Activated CD8-positive, alpha-beta T cell treated with anti-CD3 and anti-CD28 coated beads, Interleukin-2, amount 10 ng/mL, durations not matched to agents 7 days and 5 days (primary cell): ENCODE measurements at regions not wholly inside any gene's neighbourhood (a gene's known extent, or its start where the extent isn't known, plus 50 kb on each side); places are given as distances from the start of the nearest gene placed in this dataset.
"Not testable (repeated sequence)": the region's sequence is repeated elsewhere in the genome, so short reads cannot be mapped to it uniquely, and the experiment has no call there.

ENCODE experiments used
- ATAC-seq: fragments of 150-1000 bp; cut with Tn5 transposase; one replicate; pipeline ENCODE4 v1.10.0; 2021; ENCODE audit warnings: moderate library complexity
- CTCF ChIA-PET: fragments of 350-600 bp; sonication (Branson Sonifier 250); formaldehyde crosslinking; loops from one replicate; lab custom pipeline; 2021; ENCODE audit warnings: antibody characterized with exemption; lab: Charles Lee
- POLR2A ChIA-PET: fragments of 350-600 bp; sonication (Branson Sonifier 250); formaldehyde crosslinking; loops from one replicate; lab custom pipeline; 2021; ENCODE audit warnings: antibody characterized with exemption; lab: Charles Lee
- DNase-seq: peaks from one replicate; pipeline ENCODE4 v3.0.0-alpha.2; 2020
- H3K27ac Mint-ChIP-seq: one replicate; pipeline ENCODE4 v1.8.0; 2021; ENCODE audit warnings: mild to moderate bottlenecking, mixed read lengths
- H3K27me3 Mint-ChIP-seq: one replicate; pipeline ENCODE4 v1.8.0; 2021; ENCODE audit warnings: low read depth, mixed read lengths
- H3K36me3 Mint-ChIP-seq: one replicate; pipeline ENCODE4 v1.8.0; 2021; ENCODE audit warnings: low read depth, mixed read lengths
- H3K4me1 Mint-ChIP-seq: one replicate; pipeline ENCODE4 v1.8.0; 2021; ENCODE audit warnings: low read depth, mixed read lengths
- H3K4me3 Mint-ChIP-seq: one replicate; pipeline ENCODE4 v1.8.0; 2021; ENCODE audit warnings: mild to moderate bottlenecking, mixed read lengths
- H3K9me3 Mint-ChIP-seq: one replicate; pipeline ENCODE4 v1.8.0; 2022; ENCODE audit warnings: mixed read lengths; ENCODE audit not compliant: insufficient read depth

DNA sequence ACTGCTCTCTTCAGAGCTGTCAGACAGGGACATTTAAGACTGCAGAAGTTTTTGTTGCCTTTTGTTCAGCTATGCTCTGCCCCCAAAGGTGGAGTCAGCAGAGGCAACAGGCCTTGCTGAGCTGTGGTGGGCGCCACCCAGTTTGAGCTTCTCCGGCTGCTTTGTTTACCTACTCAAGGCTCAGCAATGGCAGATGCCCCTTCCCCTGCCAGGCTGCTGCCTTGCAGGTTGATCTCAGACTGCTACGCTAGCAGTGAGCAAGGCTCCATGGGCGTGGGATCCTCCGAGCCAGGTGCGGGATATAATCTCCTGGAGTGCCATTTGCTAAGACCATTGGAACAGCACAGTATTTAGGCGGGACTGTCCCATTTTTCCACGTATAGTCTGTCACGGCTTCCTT is 371.4 kb upstream of the AMOT start:
- Mint-ChIP-seq H3K4me3 (no peak overlapping the region), H3K27me3 (no peaks in the 10 kb centered on the region), H3K4me1 (no peaks in the 10 kb centered on the region), H3K36me3 (no peaks in the 10 kb centered on the region), H3K9me3 (no peaks in the 10 kb centered on the region), H3K27ac (no peak overlapping the region)
- ATAC-seq (no peak), DNase-seq (no peak)
- ChIA-PET POLR2A (no interaction called here), CTCF (no interaction called here)

DNA sequence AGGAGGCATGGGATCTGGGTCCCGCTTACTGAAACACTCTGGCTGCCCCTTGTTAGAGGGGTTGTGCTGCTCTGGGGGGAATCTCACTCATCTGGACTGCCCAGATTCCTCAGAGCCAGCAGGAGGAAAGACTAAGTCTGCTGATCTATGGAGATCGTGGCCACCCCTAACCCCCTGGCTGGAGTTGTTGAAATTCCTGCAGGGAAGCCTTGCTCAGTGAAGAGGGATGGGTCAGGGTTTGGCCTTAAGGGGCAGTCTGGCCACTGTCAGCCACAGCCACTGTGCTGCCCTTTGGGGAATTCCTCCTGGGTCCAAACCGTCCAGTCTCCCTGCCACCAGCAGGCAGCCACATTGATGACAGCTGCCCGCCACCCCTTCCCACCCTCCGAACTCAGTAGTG is 362.0 kb upstream of the AMOT start:
- ChIA-PET CTCF (no interaction called here), POLR2A (no interaction called here)
- H3K27me3 Mint-ChIP-seq, result no peaks in the 10 kb centered on the region
- H3K9me3 Mint-ChIP-seq, result no peaks in the 10 kb centered on the region
- ATAC-seq (no peak), DNase-seq (no peak)
- H3K27ac Mint-ChIP-seq, result no peak overlapping the region
- no peak overlapping the region for H3K4me3 Mint-ChIP-seq
- no peaks in the 10 kb centered on the region for H3K4me1 Mint-ChIP-seq
- H3K36me3 Mint-ChIP-seq, result no peaks in the 10 kb centered on the region

DNA sequence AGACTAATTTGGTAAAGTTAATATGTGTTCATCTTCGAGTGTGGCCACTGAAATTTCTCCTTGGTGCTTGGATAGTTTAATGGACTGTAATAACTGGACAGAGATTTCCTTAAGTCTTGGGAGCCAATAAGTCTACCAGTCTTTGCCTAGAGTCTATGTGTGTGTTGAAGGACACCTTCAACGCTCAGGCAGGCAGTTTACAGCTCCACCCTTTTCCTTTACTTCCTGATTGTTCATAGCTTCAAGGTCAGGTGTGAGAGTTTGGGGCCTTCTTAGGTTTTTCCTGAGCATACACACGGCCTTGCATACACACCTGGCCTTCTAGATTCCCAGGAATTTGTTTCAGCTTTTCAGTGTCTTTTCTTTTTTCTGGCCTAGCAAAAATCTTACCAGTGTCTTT is 355.3 kb upstream of the AMOT start:
- CTCF ChIA-PET, result no interaction called here
- Mint-ChIP-seq H3K9me3 (no peaks in the 10 kb centered on the region), H3K4me3 (no peak overlapping the region), H3K4me1 (no peaks in the 10 kb centered on the region), H3K27me3 (no peaks in the 10 kb centered on the region), H3K36me3 (no peaks in the 10 kb centered on the region), H3K27ac (no peak overlapping the region)
- ATAC-seq, result no peak
- POLR2A ChIA-PET, result no interaction called here
- DNase-seq, result no peak

DNA sequence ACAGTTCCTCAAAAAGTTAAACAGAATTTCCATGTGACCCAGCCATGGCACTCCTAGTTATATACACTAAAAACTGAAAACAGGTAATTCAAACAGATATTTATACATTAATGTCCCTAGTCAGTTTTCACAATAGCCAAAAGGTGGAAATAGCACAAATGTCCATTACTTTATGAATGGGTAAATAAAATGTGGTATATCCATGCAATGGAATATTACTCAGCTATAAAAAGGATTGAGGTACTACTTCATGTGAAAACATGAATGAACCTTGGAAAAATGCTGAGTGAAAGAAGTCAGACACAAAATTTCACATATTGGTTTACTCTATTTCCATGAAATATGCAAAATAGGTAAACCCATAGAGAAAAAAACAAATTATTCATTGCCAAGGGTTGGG is 351.8 kb upstream of the AMOT start:
- POLR2A ChIA-PET, result no interaction called here
- CTCF ChIA-PET, result no interaction called here
- Mint-ChIP-seq H3K4me3 (no peak overlapping the region), H3K27ac (no peak overlapping the region), H3K27me3 (no peaks in the 10 kb centered on the region), H3K9me3 (no peaks in the 10 kb centered on the region), H3K36me3 (no peaks in the 10 kb centered on the region), H3K4me1 (no peaks in the 10 kb centered on the region)
- DNase-seq (no peak), ATAC-seq (no peak)

DNA sequence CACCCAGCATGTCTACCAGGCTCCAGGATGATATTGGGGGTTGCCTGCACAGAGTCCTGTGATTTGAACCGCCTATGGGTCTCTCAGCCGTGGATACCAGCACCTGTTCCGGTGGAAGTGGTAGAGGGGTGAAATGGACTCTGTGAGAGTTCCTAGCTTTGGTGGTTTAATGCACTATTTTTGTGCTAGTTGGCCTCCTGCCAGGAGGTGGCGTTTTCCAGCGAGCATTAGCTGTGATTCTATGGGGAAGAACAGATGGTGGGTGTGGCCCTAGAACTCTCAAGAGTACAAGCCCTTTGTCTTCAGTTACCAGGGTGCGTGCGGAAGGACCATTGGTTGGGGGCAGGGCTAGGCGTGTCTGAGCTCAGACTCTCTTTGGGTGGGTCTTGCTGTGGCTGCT is 316.9 kb upstream of the AMOT start:
- POLR2A ChIA-PET, result no interaction called here
- Mint-ChIP-seq H3K4me1 (no peaks in the 10 kb centered on the region), H3K9me3 (no peaks in the 10 kb centered on the region), H3K4me3 (no peak overlapping the region), H3K27ac (no peak overlapping the region), H3K36me3 (no peaks in the 10 kb centered on the region), H3K27me3 (no peaks in the 10 kb centered on the region)
- DNase-seq, result no peak
- ATAC-seq, result no peak
- CTCF ChIA-PET, result no interaction called here

DNA sequence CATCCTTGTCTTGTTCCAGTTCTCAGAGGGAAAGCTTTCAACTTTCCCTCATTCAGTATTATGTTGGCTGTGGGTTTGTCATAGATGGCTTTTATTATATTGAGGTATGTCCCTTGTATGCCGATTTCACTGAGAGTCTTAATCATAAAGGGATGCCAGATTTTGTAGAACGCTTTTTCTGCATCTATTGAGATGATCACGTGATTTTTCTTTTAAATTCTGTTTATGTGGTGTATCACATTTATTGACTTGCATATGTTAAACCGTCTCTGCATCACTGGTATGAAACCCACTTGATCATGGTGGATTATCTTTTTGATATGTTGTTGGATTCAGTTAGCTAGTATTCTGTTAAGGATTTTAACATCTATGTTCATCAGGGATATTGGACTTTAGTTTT is 313.7 kb upstream of the AMOT start:
- ATAC-seq, H3K27ac Mint-ChIP-seq, H3K9me3 Mint-ChIP-seq, DNase-seq, H3K36me3 Mint-ChIP-seq, H3K4me3 Mint-ChIP-seq, H3K4me1 Mint-ChIP-seq, POLR2A ChIA-PET, CTCF ChIA-PET, H3K27me3 Mint-ChIP-seq: not testable (repeated sequence)

DNA sequence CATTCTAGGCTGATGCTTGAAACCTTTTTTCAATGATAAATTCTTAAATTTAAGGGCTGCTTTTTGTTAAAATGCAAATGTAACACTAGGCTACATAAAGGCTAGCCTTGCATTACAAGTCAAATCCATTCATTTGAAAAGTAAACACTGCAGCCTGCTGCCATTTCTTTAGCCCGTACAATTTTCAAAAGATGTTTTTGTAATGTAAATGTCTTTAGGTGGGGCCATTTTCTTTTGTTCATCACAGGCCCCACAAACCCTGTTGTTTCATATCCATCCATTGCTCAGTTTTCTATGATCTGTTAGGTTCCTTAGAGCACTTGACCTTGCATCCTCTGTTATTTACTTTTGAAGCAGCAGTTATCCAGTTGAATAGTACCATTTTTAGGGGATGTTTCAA is 296.2 kb upstream of the AMOT start:
- H3K9me3 Mint-ChIP-seq, result no peaks in the 10 kb centered on the region
- DNase-seq (no peak), ATAC-seq (no peak)
- ChIA-PET POLR2A (no interaction called here), CTCF (no interaction called here)
- H3K36me3 Mint-ChIP-seq, result no peaks in the 10 kb centered on the region
- no peaks in the 10 kb centered on the region for H3K4me1 Mint-ChIP-seq
- no peak overlapping the region for H3K27ac Mint-ChIP-seq
- no peaks in the 10 kb centered on the region for H3K27me3 Mint-ChIP-seq
- no peak overlapping the region for H3K4me3 Mint-ChIP-seq

DNA sequence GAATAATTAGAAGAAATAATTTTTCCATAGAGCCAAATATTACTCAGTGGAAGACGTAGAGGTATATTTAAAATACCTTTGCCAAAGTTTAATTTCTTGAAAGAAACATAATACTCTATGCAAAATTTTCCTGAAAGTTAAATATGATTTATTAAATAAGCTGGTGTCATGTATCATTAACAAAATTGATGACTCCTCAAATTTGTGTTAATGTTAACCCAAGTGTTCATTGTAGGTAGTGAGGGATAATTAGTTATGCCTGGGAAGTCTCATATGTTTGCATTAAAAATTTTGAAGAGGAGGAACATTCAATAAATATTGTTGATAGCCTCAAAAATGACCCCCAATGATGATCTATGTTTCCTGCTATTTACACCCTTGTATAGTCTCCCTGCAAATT is 292.7 kb upstream of the AMOT start:
- Mint-ChIP-seq H3K36me3 (no peaks in the 10 kb centered on the region), H3K4me3 (no peak overlapping the region), H3K27me3 (no peaks in the 10 kb centered on the region), H3K4me1 (no peaks in the 10 kb centered on the region), H3K9me3 (no peaks in the 10 kb centered on the region), H3K27ac (no peak overlapping the region)
- ATAC-seq, result no peak
- ChIA-PET POLR2A (no interaction called here), CTCF (no interaction called here)
- no peak for DNase-seq

DNA sequence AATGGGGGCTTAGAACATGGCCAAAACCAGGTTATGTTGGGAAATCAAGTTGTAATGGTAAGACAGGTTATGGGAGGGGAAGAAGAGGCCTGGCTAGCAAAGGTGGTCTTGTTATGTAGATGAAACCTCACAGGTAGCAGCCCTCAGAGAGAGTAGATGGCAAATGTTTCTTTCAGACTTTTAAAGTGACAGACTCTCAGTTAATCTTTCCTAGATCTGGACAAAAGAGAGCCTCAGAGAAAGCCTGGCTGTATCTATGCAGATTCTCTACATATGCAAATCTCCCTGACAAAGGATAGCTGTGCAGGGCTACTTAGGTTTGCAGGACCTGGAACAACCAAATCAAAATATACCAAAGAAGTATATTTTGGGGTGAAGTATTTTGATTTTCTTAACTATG is 284.1 kb upstream of the AMOT start:
- no peaks in the 10 kb centered on the region for H3K9me3 Mint-ChIP-seq
- ATAC-seq, result no peak
- ChIA-PET CTCF (no interaction called here), POLR2A (no interaction called here)
- H3K36me3 Mint-ChIP-seq, result no peaks in the 10 kb centered on the region
- no peak overlapping the region for H3K27ac Mint-ChIP-seq
- no peaks in the 10 kb centered on the region for H3K27me3 Mint-ChIP-seq
- DNase-seq, result no peak
- no peak overlapping the region for H3K4me3 Mint-ChIP-seq
- no peaks in the 10 kb centered on the region for H3K4me1 Mint-ChIP-seq

DNA sequence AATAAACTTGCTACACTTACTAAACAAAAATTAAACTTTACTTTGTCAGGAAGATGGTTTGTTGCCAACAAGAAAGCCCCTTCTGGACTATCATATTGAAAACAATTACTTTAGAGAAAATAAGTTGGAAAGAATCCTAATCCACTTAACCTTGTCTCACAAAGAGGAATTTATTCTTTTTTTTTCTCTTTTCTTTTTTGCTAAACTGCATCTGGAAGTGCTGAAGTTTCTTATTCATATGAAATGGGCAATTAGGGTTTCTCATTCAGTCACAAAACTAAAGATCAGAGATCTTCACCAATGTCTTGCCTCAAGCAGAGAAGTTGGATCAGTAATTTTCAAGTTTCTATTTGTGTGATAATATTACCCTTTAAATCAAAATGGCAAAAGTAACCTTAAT is 234.9 kb upstream of the AMOT start:
- ATAC-seq (no peak), DNase-seq (no peak)
- ChIA-PET POLR2A (no interaction called here), CTCF (no interaction called here)
- Mint-ChIP-seq H3K27me3 (no peaks in the 10 kb centered on the region), H3K9me3 (no peaks in the 10 kb centered on the region), H3K36me3 (no peaks in the 10 kb centered on the region), H3K27ac (no peak overlapping the region), H3K4me3 (no peak overlapping the region), H3K4me1 (no peaks in the 10 kb centered on the region)

DNA sequence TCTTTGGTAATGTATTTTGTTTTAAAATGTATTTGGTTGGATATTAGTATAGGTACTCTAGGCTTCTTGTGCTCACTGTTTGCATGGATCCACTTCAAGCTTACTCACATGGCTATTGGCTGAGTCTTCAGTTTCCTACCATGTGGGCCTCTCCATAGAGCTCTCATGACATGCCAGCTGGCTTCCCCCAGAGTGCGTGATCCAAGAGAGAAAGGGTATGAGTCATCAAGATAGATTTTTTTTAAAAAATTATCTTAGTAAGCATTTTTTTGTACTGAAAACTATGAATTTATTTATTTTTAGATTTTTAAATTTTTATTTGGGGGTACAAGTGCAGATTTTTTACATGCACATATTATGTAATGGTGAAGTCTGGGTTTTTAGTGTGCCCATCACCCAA is 219.1 kb upstream of the AMOT start:
- Mint-ChIP-seq H3K27ac (no peak overlapping the region), H3K36me3 (no peaks in the 10 kb centered on the region), H3K4me1 (no peaks in the 10 kb centered on the region), H3K27me3 (no peaks in the 10 kb centered on the region), H3K4me3 (no peak overlapping the region), H3K9me3 (no peaks in the 10 kb centered on the region)
- CTCF ChIA-PET, result no interaction called here
- POLR2A ChIA-PET, result no interaction called here
- ATAC-seq (no peak), DNase-seq (no peak)

DNA sequence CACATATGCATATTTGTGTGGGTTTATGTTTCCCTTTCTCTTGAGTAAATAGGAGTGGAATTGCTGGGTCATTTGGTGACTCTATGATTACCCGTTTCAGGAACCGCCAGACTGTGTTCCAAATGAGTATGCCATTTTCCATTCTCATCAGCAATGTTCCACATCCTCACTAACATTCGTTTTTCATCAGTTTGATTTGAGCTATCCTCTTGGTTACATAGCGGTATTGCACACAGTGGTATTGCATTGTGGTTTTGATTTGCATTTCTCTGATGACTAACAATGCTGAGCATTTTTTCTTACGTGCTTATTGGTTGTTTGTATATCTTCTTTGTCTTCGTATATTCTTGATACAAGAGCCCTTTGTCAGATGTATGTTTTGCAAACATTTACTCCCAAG is 218.0 kb upstream of the AMOT start:
- Mint-ChIP-seq H3K4me3 (no peak overlapping the region), H3K27ac (no peak overlapping the region), H3K9me3 (no peaks in the 10 kb centered on the region), H3K4me1 (no peaks in the 10 kb centered on the region), H3K27me3 (no peaks in the 10 kb centered on the region), H3K36me3 (no peaks in the 10 kb centered on the region)
- DNase-seq (no peak), ATAC-seq (no peak)
- ChIA-PET CTCF (no interaction called here), POLR2A (no interaction called here)

DNA sequence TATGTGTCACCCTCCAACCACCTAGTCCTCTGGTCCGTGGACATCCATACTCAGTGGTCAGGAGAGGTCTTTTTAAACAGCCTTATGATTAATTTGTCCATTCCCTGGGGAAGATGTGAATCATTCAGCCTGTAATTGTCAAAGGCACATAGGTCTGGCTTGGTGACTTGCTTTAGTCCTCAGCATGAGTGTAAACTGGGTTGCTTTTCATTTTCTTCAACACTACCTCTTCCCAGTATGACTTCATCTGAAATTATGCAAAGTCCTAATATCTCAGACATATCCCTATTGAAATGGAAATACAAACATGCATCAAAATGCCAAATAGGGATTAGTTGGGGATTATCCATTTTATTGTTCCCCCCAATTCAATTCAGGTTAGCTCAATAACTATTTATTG is 208.3 kb upstream of the AMOT start:
- CTCF ChIA-PET, result no interaction called here
- H3K36me3 Mint-ChIP-seq, result no peaks in the 10 kb centered on the region
- POLR2A ChIA-PET, result no interaction called here
- H3K4me3 Mint-ChIP-seq, result no peak overlapping the region
- H3K9me3 Mint-ChIP-seq, result no peaks in the 10 kb centered on the region
- no peak overlapping the region for H3K27ac Mint-ChIP-seq
- ATAC-seq (no peak), DNase-seq (no peak)
- H3K27me3 Mint-ChIP-seq, result no peaks in the 10 kb centered on the region
- H3K4me1 Mint-ChIP-seq, result no peaks in the 10 kb centered on the region
